ENCODE measurements at regions not wholly inside any gene's neighbourhood (a gene's known extent, or its start where the extent isn't known, plus 50 kb on each side); places are given as distances from the start of the nearest gene placed in this dataset.

DNA sequence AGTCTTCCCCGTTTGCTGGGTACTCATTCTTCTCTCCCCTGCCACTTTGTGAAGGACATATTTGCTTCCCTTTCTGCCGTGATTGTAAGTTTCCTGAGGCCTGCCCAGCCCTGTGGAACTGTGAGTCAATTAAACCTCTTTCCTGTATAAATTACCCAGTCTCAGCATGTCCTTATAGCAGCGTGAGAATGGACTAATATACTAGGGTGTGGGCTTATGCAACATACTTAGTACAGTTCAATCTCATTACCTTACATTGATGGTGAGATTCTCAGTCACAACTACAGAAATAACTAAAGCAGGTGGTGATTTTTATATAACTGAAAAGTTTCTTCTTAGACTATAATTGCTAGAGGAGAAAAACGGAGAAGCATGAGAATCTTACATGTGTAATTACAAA lies 237.9 kb upstream of the MMADHC start:
- H3F3A ChIP-seq (ENCODE audit: low read depth): no peaks in the 10 kb centered on the region
- H3K4me3 ChIP-seq (ENCODE audit: low read length, poor library complexity, severe bottlenecking): no peak overlapping the region
- H2AFZ ChIP-seq (ENCODE audit: low read length): no peak overlapping the region
- no peaks in the 10 kb centered on the region for H3K4me1 ChIP-seq (ENCODE audit: insufficient read depth, low read length, poor library complexity, severe bottlenecking)
- H3K9me2 ChIP-seq (replicated peaks; ENCODE audit: low read depth, low read length): no peaks in the 10 kb centered on the region
- no peaks in the 10 kb centered on the region for H3K79me2 ChIP-seq (ENCODE audit: insufficient read depth, low read length)
- no peak overlapping the region for H3K4me2 ChIP-seq (ENCODE audit: low read depth, low read length, poor library complexity, severe bottlenecking)
- H4K20me1 ChIP-seq (ENCODE audit: insufficient read depth, low read length, poor library complexity, severe bottlenecking): no peaks in the 10 kb centered on the region
- H3K9me3 ChIP-seq (ENCODE audit: insufficient read depth, low read depth, low read length): no peaks in the 10 kb centered on the region
- no peak overlapping the region for H3K9ac ChIP-seq (ENCODE audit: low read depth, low read length, poor library complexity, severe bottlenecking)
- TF ChIP-seq EZH2phosphoT487 (IDR thresholded peaks at IDR 0.05; ENCODE audit: borderline replicate concordance): no peak
- TF ChIP-seq CTCF (conservative IDR thresholded peaks at IDR 0.05; ENCODE audit: low read length): no peak
- H3K27me3 ChIP-seq (ENCODE audit: insufficient read depth, low read length, poor library complexity, severe bottlenecking): no peaks in the 10 kb centered on the region
- no peaks in the 10 kb centered on the region for H3K36me3 ChIP-seq (ENCODE audit: insufficient read depth, low read length)

DNA sequence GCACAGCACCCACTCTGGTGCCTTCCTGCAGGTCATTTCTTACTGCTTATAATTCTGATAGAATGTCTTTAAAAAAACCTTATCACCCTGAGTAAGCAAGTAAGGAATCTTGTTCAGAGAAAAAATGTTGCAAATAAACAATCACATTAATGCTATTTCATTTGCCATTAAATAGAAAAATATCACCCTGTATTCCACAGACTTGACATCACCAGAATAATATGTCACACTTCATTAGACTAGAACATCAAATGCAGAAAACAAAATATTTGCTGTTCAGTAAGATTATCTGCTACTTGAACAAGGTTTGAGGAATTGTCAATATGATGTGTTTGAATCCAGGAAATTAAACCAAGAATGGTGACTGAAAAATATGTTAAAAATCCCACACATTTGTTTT lies 236.6 kb upstream of the MMADHC start:
- no peaks in the 10 kb centered on the region for H3K79me2 ChIP-seq (ENCODE audit: insufficient read depth, low read length)
- H3K27me3 ChIP-seq (ENCODE audit: insufficient read depth, low read length, poor library complexity, severe bottlenecking): no peaks in the 10 kb centered on the region
- no peaks in the 10 kb centered on the region for H3K4me1 ChIP-seq (ENCODE audit: insufficient read depth, low read length, poor library complexity, severe bottlenecking)
- no peaks in the 10 kb centered on the region for H3K9me3 ChIP-seq (ENCODE audit: insufficient read depth, low read depth, low read length)
- H3K9me2 ChIP-seq (replicated peaks; ENCODE audit: low read depth, low read length): no peaks in the 10 kb centered on the region
- no peak overlapping the region for H3K9ac ChIP-seq (ENCODE audit: low read depth, low read length, poor library complexity, severe bottlenecking)
- H3K4me2 ChIP-seq (ENCODE audit: low read depth, low read length, poor library complexity, severe bottlenecking): no peak overlapping the region
- H3K4me3 ChIP-seq (ENCODE audit: low read length, poor library complexity, severe bottlenecking): no peak overlapping the region
- no peaks in the 10 kb centered on the region for H3K36me3 ChIP-seq (ENCODE audit: insufficient read depth, low read length)
- H3F3A ChIP-seq (ENCODE audit: low read depth): no peaks in the 10 kb centered on the region
- no peaks in the 10 kb centered on the region for H4K20me1 ChIP-seq (ENCODE audit: insufficient read depth, low read length, poor library complexity, severe bottlenecking)
- no peak overlapping the region for H2AFZ ChIP-seq (ENCODE audit: low read length)
- no peak for TF ChIP-seq EZH2phosphoT487 (IDR thresholded peaks at IDR 0.05; ENCODE audit: borderline replicate concordance)
- no peak for TF ChIP-seq CTCF (conservative IDR thresholded peaks at IDR 0.05; ENCODE audit: low read length)

GRCh38 chr2:149819356-149819957 lies 231.9 kb upstream of the MMADHC start:
- Histone ChIP-seq H3K79me2 (ENCODE audit: insufficient read depth, low read length) (no peaks in the 10 kb centered on the region), H3K4me3 (ENCODE audit: low read length, poor library complexity, severe bottlenecking) (no peak overlapping the region), H2AFZ (ENCODE audit: low read length) (no peak overlapping the region), H4K20me1 (ENCODE audit: insufficient read depth, low read length, poor library complexity, severe bottlenecking) (no peaks in the 10 kb centered on the region), H3K9me2 (replicated peaks; ENCODE audit: low read depth, low read length) (no peaks in the 10 kb centered on the region), H3K9me3 (ENCODE audit: insufficient read depth, low read depth, low read length) (no peaks in the 10 kb centered on the region), H3K4me1 (ENCODE audit: insufficient read depth, low read length, poor library complexity, severe bottlenecking) (no peaks in the 10 kb centered on the region), H3K27me3 (ENCODE audit: insufficient read depth, low read length, poor library complexity, severe bottlenecking) (no peaks in the 10 kb centered on the region), H3F3A (ENCODE audit: low read depth) (no peaks in the 10 kb centered on the region), H3K36me3 (ENCODE audit: insufficient read depth, low read length) (no peaks in the 10 kb centered on the region), H3K9ac (ENCODE audit: low read depth, low read length, poor library complexity, severe bottlenecking) (no peak overlapping the region), H3K4me2 (ENCODE audit: low read depth, low read length, poor library complexity, severe bottlenecking) (no peak overlapping the region)
- TF ChIP-seq CTCF (conservative IDR thresholded peaks at IDR 0.05; ENCODE audit: low read length) (no peak), EZH2phosphoT487 (IDR thresholded peaks at IDR 0.05; ENCODE audit: borderline replicate concordance) (no peak)

Measured in Loucy (cell line).